Epithelial cell of proximal tubule (primary cell): ENCODE measurements at regions not wholly inside any gene's neighbourhood (a gene's known extent, or its start where the extent isn't known, plus 50 kb on each side); places are given as distances from the start of the nearest gene placed in this dataset.

Experiments used
- DNase-seq: peaks from one replicate; pipeline ENCODE4 v3.0.0-alpha.2; 2011; ENCODE audit warnings: low read depth
- H3K4me3 ChIP-seq: 2 replicates; pipeline ENCODE4 v1.5.1; 2011; ENCODE audit warnings: low read depth, mild to moderate bottlenecking, low read length
- TF ChIP-seq, protein P1 (sequence below): conservative IDR thresholded peaks from 2 replicates; pipeline ENCODE4 v1.5.1; 2012; ENCODE audit warnings: low read depth, mild to moderate bottlenecking, low read length

DNA sequence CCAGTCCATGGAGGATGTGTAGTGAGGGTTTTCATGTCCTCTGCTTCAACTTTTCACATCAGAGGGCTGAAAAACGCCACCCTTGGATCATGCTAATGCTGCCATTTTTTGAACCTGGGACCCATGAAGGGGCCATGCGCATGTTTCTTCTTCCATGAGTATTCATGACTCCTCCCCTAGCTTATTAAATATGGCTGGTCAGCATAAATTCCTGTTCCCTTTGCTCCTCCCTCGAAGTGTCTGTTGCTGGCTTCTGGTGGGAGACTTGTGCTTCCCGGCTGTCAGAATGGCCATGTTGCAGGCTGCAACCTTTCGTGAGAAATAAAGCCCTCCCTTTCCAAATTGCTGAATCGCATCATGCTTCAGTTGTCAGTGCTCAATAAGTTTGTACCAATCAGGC is 711.2 kb upstream of the KIRREL3 start:
- no peak for DNase-seq
- H3K4me3 ChIP-seq, result no peak overlapping the region
- TF ChIP-seq, protein P1, sequence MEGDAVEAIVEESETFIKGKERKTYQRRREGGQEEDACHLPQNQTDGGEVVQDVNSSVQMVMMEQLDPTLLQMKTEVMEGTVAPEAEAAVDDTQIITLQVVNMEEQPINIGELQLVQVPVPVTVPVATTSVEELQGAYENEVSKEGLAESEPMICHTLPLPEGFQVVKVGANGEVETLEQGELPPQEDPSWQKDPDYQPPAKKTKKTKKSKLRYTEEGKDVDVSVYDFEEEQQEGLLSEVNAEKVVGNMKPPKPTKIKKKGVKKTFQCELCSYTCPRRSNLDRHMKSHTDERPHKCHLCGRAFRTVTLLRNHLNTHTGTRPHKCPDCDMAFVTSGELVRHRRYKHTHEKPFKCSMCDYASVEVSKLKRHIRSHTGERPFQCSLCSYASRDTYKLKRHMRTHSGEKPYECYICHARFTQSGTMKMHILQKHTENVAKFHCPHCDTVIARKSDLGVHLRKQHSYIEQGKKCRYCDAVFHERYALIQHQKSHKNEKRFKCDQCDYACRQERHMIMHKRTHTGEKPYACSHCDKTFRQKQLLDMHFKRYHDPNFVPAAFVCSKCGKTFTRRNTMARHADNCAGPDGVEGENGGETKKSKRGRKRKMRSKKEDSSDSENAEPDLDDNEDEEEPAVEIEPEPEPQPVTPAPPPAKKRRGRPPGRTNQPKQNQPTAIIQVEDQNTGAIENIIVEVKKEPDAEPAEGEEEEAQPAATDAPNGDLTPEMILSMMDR, result no peak

DNA sequence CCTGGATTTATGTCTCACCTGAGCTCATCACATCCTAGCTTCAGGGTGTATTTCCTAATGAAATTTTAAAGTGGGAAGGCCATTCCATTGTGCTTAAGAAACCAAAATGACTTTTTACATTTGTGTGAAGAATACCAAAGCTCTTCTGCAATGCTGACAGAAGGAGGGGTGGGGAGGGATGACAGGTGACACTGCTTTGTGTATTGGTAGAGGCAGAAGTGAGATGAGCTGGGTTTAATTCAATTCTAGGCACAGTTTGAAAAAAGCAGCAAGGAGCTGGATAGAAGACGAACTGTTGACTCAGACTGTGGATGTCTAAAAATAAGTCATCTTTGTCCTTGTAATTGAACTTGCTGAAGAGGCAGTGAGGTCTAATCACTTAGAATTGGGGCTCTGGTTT is 710.3 kb upstream of the KIRREL3 start:
- no peak overlapping the region for H3K4me3 ChIP-seq
- TF ChIP-seq, protein P1, result no peak
- no peak for DNase-seq

DNA sequence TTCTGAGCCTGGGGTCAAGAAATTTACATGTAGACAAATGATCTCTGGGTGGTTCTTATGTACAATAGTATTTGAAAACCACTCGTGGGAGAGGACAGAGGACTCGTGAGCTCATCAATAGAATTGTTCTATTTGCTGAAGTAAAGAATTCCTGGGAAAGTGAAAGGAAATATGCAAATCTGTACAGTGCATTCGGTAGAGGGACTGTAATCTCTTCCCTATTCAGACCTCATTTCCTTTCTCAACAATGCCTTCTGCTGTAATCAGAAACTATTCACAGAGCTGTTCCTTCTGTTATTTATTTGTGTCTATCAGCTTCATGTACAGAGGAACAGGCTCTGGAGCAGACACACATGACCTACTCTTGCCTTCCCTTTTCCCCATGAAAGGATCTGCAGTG is 709.4 kb upstream of the KIRREL3 start:
- DNase-seq, result no peak

DNA sequence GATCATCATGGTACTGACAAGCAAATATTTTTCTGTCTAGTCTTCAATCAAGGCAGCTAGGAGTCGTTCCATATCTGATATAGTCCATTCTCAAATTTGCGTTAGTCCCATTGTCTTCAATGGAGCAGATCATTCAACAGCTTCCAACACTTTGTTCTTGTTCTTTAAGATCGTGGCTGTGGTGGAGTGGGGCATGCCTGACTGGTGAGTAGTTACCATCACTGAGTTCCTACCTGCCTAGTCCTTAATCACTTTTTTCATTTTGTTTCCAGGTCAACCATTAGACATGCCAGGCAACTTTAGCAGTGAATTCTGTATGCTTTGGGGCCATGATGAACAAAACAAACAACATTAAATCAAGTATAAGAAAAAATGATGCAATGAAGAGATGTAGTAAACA is 693.1 kb upstream of the KIRREL3 start:
- TF ChIP-seq, protein P1, result no peak
- no peak for DNase-seq
- H3K4me3 ChIP-seq, result no peak overlapping the region

More for the DNA sequence above, 709.4 kb upstream of the KIRREL3 start:
- H3K4me3 ChIP-seq, result no peak overlapping the region
- TF ChIP-seq, protein P1, result no peak

DNA sequence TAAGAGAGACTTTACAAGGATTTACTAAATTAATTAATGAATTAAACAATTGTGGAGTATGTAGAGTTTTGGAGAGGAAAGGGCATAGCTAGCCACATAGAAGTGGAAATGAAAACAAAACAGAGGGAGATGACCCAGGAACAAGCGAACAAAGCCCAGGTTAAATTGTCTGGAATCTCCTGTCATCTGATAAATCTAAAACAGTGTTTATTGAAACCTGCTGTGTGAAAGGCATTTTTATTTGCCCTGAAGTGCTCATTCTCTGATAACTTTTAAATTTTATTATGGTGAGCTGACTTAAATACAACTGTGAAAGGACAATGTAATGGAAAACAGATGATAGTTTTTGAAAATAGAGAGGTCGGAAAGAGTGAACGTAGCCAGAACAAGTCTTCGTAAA is 682.8 kb upstream of the KIRREL3 start:
- no peak overlapping the region for H3K4me3 ChIP-seq
- DNase-seq, result no peak
- TF ChIP-seq, protein P1, result no peak

DNA sequence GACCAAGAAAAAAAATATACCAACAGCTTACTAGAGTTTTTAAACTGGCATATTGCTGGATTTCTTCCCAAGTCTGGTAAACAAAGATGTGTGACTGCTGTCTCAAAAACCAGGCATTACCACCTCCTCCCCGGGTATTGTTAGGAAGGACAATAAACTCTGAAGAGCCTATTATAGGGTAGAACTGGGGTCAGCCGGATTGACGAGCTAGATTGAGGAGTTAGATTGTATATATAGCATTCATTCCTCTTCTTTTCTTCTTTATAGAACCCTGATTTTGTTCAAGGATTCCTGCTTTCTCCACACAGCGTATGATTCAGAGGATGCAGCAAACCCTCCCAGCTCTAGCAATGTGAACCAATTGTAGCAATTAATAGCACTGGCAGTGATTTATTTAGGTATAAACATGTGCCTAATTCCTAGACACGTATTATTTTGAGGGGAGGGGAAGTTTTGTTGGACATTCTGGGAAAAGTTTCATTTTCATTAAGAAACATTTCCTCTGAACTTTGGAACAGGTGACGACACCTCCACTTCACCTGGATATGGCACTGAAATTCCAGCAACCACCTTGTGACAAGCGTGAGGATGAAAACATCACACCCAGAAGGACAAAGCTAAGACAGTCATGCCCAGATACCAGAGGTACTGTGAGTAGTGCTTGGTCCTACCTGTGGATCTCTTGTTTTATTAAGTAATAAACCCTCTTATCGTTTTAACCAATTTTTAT is 679.4 kb upstream of the KIRREL3 start:
- TF ChIP-seq, protein P1, result no peak

DNA sequence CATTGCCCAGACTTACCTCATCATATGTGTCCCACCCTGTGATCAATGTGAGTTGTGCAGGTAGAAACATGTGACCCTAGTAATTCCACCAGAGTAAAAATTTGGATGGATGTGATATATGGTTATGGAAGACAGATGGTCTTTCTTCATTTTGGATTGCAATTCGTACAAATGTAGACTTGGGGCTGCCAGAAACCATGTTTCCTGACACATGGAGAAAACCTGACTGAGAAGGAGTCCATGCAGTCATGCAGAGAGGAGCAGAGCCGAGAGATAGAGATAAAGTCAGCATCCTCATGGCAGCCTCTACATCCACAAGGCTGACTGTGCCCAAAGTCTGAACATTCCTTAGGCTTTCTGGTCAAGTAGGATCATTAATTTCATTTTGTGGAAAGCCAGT is 678.1 kb upstream of the KIRREL3 start:
- H3K4me3 ChIP-seq, result no peak overlapping the region
- TF ChIP-seq, protein P1, result no peak
- no peak for DNase-seq

More for the DNA sequence above, 679.4 kb upstream of the KIRREL3 start:
- no peak overlapping the region for H3K4me3 ChIP-seq
- no peak for DNase-seq
